Type B pancreatic cell (in vitro differentiated cells): ENCODE measurements at regions not wholly inside any gene's neighbourhood (a gene's known extent, or its start where the extent isn't known, plus 50 kb on each side); places are given as distances from the start of the nearest gene placed in this dataset.

Experiments
- DNase-seq: peaks from one replicate; pipeline ENCODE4 v3.0.0; 2021; ENCODE audit warnings: mixed read lengths; ENCODE audit not compliant: unreplicated experiment; ENCODE audit errors: extremely low spot score
- H3K27ac Mint-ChIP-seq: 2 replicates; pipeline ENCODE4 v1.8.0; 2021; ENCODE audit warnings: mild to moderate bottlenecking, mixed read lengths
- H3K27me3 Mint-ChIP-seq: 2 replicates; pipeline ENCODE4 v1.8.0; 2021; ENCODE audit warnings: mixed read lengths
- H3K36me3 Mint-ChIP-seq: 2 replicates; pipeline ENCODE4 v1.8.0; 2021; ENCODE audit warnings: mixed read lengths
- H3K4me1 Mint-ChIP-seq: one replicate; pipeline ENCODE4 v1.8.0; 2021; ENCODE audit warnings: mixed read lengths; ENCODE audit not compliant: unreplicated experiment
- H3K4me3 Mint-ChIP-seq: 2 replicates; pipeline ENCODE4 v1.8.0; 2021; ENCODE audit warnings: mild to moderate bottlenecking, mixed read lengths
- H3K9me3 Mint-ChIP-seq: 2 replicates; pipeline ENCODE4 v1.8.0; 2021; ENCODE audit warnings: mixed read lengths
- CTCF ChIP-seq: fragments of 200-600 bp; sonication (generic); conservative IDR thresholded peaks from 2 replicates; pipeline ENCODE4 v1.5.0; 2021; ENCODE audit warnings: antibody characterized with exemption, mild to moderate bottlenecking

DNA sequence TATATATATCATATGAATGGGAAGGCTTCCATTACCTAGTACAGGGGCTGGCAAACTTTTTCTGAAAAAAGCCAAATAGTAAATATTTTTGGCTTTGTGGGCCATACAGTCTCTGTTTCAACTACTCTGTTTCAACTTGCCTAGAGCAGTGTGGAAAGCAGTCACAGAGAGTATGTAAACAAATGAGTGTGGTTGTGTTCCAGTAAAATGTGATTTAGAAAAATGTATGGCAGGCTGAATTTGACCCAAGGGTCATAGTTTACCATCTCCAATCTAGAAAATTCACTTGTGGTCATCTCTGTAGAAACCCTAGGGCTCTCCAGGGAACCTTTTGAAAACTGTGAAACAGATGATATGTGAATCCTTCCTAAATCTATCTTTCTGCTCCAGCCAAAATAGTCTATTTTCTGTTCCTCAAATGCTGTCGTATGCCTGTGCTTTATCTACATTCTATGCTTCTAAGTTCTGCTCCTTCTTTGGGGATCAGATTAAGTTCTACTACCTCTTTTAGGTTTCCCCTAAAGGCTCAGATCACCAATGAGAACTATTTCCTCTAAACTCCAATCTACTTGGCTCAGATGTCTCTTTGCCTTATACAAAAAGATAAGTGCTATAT is 356.2 kb downstream of the METTL15 start:
- no peaks in the 10 kb centered on the region for H3K4me1 Mint-ChIP-seq
- TF ChIP-seq CTCF: no peak
- H3K9me3 Mint-ChIP-seq: no peaks in the 10 kb centered on the region
- H3K4me3 Mint-ChIP-seq: no peak overlapping the region
- H3K36me3 Mint-ChIP-seq: no peaks in the 10 kb centered on the region
- no peak for DNase-seq
- no peak overlapping the region for H3K27ac Mint-ChIP-seq
- H3K27me3 Mint-ChIP-seq: no peaks in the 10 kb centered on the region

DNA sequence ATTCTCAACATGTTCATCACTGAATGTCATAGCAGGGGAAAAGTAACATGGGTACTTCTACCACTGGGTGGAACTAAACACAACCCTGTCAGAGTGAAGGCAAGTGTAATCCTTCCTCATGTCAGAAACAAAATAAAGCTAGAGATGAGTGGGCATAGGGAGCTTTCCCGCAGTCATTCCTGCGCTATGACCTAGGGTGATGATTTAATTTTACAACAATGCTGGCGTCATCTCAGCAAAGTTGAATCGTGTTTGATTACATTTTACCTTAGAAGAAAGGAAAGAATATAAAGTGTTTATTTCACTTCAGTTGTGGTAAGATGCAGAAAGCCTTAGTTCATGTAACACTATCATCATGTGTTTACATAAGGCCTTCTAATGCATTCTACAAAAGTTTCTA is 355.6 kb downstream of the METTL15 start:
- H3K27me3 Mint-ChIP-seq: no peaks in the 10 kb centered on the region
- H3K9me3 Mint-ChIP-seq: no peaks in the 10 kb centered on the region
- no peak for TF ChIP-seq CTCF
- no peak overlapping the region for H3K4me3 Mint-ChIP-seq
- no peak overlapping the region for H3K27ac Mint-ChIP-seq
- no peaks in the 10 kb centered on the region for H3K4me1 Mint-ChIP-seq
- DNase-seq: no peak
- H3K36me3 Mint-ChIP-seq: no peaks in the 10 kb centered on the region

DNA sequence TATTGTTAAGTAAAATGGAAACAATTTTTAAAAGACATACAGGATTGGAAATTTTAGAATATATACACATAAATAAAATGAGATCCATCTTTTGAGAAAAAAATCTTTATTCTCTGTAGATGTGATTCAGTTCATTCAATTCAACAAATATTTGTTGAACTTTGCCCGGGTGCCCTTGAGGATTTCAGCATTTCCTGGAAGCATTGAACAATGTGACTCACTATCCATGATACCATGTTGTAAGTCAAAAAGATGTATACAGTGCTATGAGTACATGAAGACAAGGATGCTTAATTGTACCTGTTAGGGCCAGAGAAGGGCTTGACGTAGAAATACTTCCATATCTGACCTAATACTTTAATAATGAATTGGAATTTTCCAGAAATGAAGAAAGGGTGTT is 353.7 kb downstream of the METTL15 start:
- no peak for DNase-seq
- H3K27ac Mint-ChIP-seq: no peak overlapping the region
- no peak overlapping the region for H3K4me3 Mint-ChIP-seq
- H3K9me3 Mint-ChIP-seq: no peaks in the 10 kb centered on the region
- H3K36me3 Mint-ChIP-seq: no peaks in the 10 kb centered on the region
- no peak for TF ChIP-seq CTCF
- H3K27me3 Mint-ChIP-seq: no peaks in the 10 kb centered on the region
- H3K4me1 Mint-ChIP-seq: no peaks in the 10 kb centered on the region

DNA sequence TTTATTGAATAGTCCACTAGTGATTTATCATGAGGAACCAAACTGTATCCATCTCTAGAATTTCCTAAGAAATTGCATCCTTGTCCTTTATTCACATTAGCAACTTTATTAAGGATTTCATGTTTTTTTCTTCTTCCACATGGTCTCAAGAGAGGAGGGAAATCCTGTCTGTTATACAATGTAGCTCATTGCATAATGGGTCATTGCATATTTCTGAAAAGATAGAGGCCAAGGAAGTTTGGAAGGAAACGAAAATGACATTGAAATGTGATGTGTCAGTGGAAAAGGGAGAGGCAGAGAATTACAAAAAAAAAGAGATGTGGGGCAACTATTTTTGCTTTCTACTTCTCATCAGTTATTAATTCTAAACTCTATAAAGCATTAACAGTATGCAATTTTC is 353.1 kb downstream of the METTL15 start:
- DNase-seq: no peak
- no peak for TF ChIP-seq CTCF
- Mint-ChIP-seq H3K9me3 (no peaks in the 10 kb centered on the region), H3K36me3 (no peaks in the 10 kb centered on the region), H3K4me3 (no peak overlapping the region), H3K27me3 (no peaks in the 10 kb centered on the region), H3K27ac (no peak overlapping the region), H3K4me1 (no peaks in the 10 kb centered on the region)

GRCh38 chr11:28460348-28460747 is 352.2 kb downstream of the METTL15 start:
- no peak overlapping the region for H3K4me3 Mint-ChIP-seq
- no peak for TF ChIP-seq CTCF
- H3K27me3 Mint-ChIP-seq: no peaks in the 10 kb centered on the region

DNA sequence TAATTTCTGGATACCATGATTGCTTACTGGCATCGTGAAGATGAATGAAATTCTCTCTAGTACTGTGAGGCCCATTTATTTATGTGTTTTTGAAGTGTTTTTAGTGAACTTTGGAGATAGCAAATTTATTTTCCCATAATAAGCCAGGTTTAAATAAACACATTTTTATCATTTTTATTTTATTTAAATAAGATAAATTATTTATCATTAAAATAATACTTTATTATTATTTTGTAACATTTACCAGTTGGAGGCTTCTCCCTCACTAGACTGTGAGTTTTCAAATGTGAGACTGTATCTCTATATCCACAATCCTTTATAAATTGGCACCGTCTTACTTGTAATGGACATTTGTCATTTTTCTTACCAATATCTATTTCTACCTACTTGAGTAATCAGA is 351.7 kb downstream of the METTL15 start:
- DNase-seq: no peak
- no peaks in the 10 kb centered on the region for H3K4me1 Mint-ChIP-seq
- H3K27me3 Mint-ChIP-seq: no peaks in the 10 kb centered on the region
- H3K9me3 Mint-ChIP-seq: peaks cover under 1% of the 10 kb centered on the region
- no peak overlapping the region for H3K27ac Mint-ChIP-seq
- no peak overlapping the region for H3K4me3 Mint-ChIP-seq
- no peak for TF ChIP-seq CTCF
- no peaks in the 10 kb centered on the region for H3K36me3 Mint-ChIP-seq

More at GRCh38 chr11:28460348-28460747, 352.2 kb downstream of the METTL15 start:
- Mint-ChIP-seq H3K27ac (no peak overlapping the region), H3K4me1 (no peaks in the 10 kb centered on the region), H3K9me3 (no peaks in the 10 kb centered on the region), H3K36me3 (no peaks in the 10 kb centered on the region)
- no peak for DNase-seq
